Caco-2 (cell line): ENCODE measurements at regions not wholly inside any gene's neighbourhood (a gene's known extent, or its start where the extent isn't known, plus 50 kb on each side); places are given as distances from the start of the nearest gene placed in this dataset.
"Not testable (repeated sequence)": the region's sequence is repeated elsewhere in the genome, so short reads cannot be mapped to it uniquely, and the experiment has no call there.

ENCODE experiments used
- BruUV-seq: library from RNA; stranded (reverse); fragments of 400-500 nt; replicated peaks from 2 replicates; lab custom pipeline; 2021; lab: Mats Ljungman, UMichigan
- CTCF ChIA-PET: fragments of 300-600 bp; sonication (Branson Sonifier 250); formaldehyde crosslinking; loops from one replicate; lab custom pipeline; 2022; ENCODE audit warnings: antibody characterized with exemption; lab: Charles Lee
- POLR2A ChIA-PET: fragments of 300-600 bp; sonication (Branson Sonifier 250); formaldehyde crosslinking; loops from one replicate; lab custom pipeline; 2022; ENCODE audit warnings: antibody characterized with exemption; lab: Charles Lee
- DNase-seq, 2 experiments: peaks; one replicate each; pipeline versions ENCODE4 v3.0.0 to v3.0.0-alpha.2; 2020 to 2022
- H3K27me3 ChIP-seq: replicated peaks from 2 replicates; pipeline ENCODE4 v1.6.0; 2011; ENCODE audit warnings: low read length; ENCODE audit not compliant: control insufficient read depth, insufficient read depth
- H3K36me3 ChIP-seq: 2 replicates; pipeline ENCODE4 v1.5.1; 2011; ENCODE audit warnings: low read length; ENCODE audit not compliant: control insufficient read depth, insufficient read depth
- H3K4me1 ChIP-seq: fragments of 250-450 bp; sonication (Bioruptor Pico); 2 replicates; pipeline ENCODE4 v1.5.1; 2020; ENCODE audit warnings: mild to moderate bottlenecking
- H3K4me3 ChIP-seq: 2 replicates; pipeline ENCODE4 v1.5.1; 2011; ENCODE audit warnings: low read depth, mild to moderate bottlenecking, control low read depth, low read length
- H3K9me3 ChIP-seq: fragments of 250-450 bp; sonication (Bioruptor Pico); 2 replicates; pipeline ENCODE4 v1.5.1; 2020; ENCODE audit warnings: mild to moderate bottlenecking, moderate library complexity
- H3K27ac Mint-ChIP-seq: one replicate; pipeline ENCODE4 v1.8.0; 2022; ENCODE audit warnings: mixed read lengths; ENCODE audit not compliant: unreplicated experiment
- H3K27me3 Mint-ChIP-seq: one replicate; pipeline ENCODE4 v1.8.0; 2022; ENCODE audit warnings: mixed read lengths; ENCODE audit not compliant: insufficient read depth, unreplicated experiment
- H3K36me3 Mint-ChIP-seq: one replicate; pipeline ENCODE4 v1.8.0; 2022; ENCODE audit warnings: mild to moderate bottlenecking, mixed read lengths; ENCODE audit not compliant: insufficient read depth, unreplicated experiment
- H3K4me1 Mint-ChIP-seq: one replicate; pipeline ENCODE4 v1.8.0; 2022; ENCODE audit warnings: low read depth, mixed read lengths; ENCODE audit not compliant: unreplicated experiment
- H3K4me3 Mint-ChIP-seq: one replicate; pipeline ENCODE4 v1.8.0; 2022; ENCODE audit warnings: mild to moderate bottlenecking, moderate library complexity, mixed read lengths; ENCODE audit not compliant: unreplicated experiment
- H3K9me3 Mint-ChIP-seq: one replicate; pipeline ENCODE4 v1.8.0; 2022; ENCODE audit warnings: mixed read lengths; ENCODE audit not compliant: unreplicated experiment
- CTCF ChIP-seq, 2 experiments: fragments of 200-600 bp in 1 of 2; IDR thresholded peaks; 1 replicate in 1 of 2; 2 replicates in 1 of 2; pipeline versions ENCODE4 v1.5.1 to v1.8.0; 2011 to 2022; ENCODE audit warnings: antibody characterized with exemption in 1 of 2, control low read depth in 1 of 2, inconsistent platforms in 1 of 2, low read depth in 1 of 2, low read length in 1 of 2, mild to moderate bottlenecking in 1 of 2, moderate library complexity in 1 of 2; ENCODE audit not compliant: insufficient read depth in 1 of 2, severe bottlenecking in 1 of 2, unreplicated experiment in 1 of 2
- intact Hi-C: fragments of 100-400 bp; cut with micrococcal nuclease; formaldehyde crosslinking; loops from one replicate; pipeline ENCODE4 v1.10.0; 2022; ENCODE audit not compliant: unreplicated experiment

- intact Hi-C loops: loop anchor here (1.0 kb wide), 2 partner anchors 100 to 654 kb away; no protein-coding TSS in a partner anchor
- Histone ChIP-seq H3K4me1 (peaks cover 23% of the 10 kb centered on the region), H3K27me3 (no peaks in the 10 kb centered on the region), H3K9me3 (peaks cover 33% of the 10 kb centered on the region), H3K36me3 (no peaks in the 10 kb centered on the region), H3K4me3 (no peak overlapping the region)
- ChIA-PET CTCF (no interaction called here), POLR2A (no interaction called here)
- Mint-ChIP-seq H3K27ac (peak overlapping the region; percentile 85), H3K36me3 (no peaks in the 10 kb centered on the region), H3K4me3 (no peak overlapping the region), H3K4me1 (peaks cover 16% of the 10 kb centered on the region), H3K9me3 (peaks cover 62% of the 10 kb centered on the region), H3K27me3 (no peaks in the 10 kb centered on the region)
- BruUV-seq: no TSS peak
- no peak for TF ChIP-seq CTCF (IDR thresholded peaks at IDR 0.05; ENCODE audit: insufficient read depth in 1 of 2, low read depth in 1 of 2, low read length in 1 of 2, severe bottlenecking in 1 of 2, unreplicated experiment in 1 of 2)
- DNase-seq: no peak
These were observed 571.2 kb upstream of the ACVR2A start for GRCh38 chr2:147273628-147274027.

- Histone ChIP-seq H3K36me3 (no peaks in the 10 kb centered on the region), H3K4me1 (peaks cover 23% of the 10 kb centered on the region), H3K9me3 (peaks cover 37% of the 10 kb centered on the region), H3K27me3 (no peaks in the 10 kb centered on the region), H3K4me3 (no peak overlapping the region)
- POLR2A ChIA-PET: no interaction called here
- Mint-ChIP-seq H3K27me3 (no peaks in the 10 kb centered on the region), H3K4me1 (peaks cover 16% of the 10 kb centered on the region), H3K36me3 (no peaks in the 10 kb centered on the region), H3K9me3 (peaks cover 67% of the 10 kb centered on the region), H3K4me3 (peak overlapping the region; percentile 34), H3K27ac (peak overlapping the region; percentile 85)
- no peak for TF ChIP-seq CTCF (IDR thresholded peaks at IDR 0.05; ENCODE audit: insufficient read depth in 1 of 2, low read depth in 1 of 2, low read length in 1 of 2, severe bottlenecking in 1 of 2, unreplicated experiment in 1 of 2)
- BruUV-seq: no TSS peak
- intact Hi-C loops: loop anchor here (1.0 kb wide), 2 partner anchors 100 to 654 kb away; no protein-coding TSS in a partner anchor
- peak in 1 of 2 experiments; percentile 63 for DNase-seq
- CTCF ChIA-PET: no interaction called here
These were observed 571.7 kb upstream of the ACVR2A start for GRCh38 chr2:147273106-147273505.

GRCh38 chr2:147269581-147269980, 575.2 kb upstream of the ACVR2A start:
- Histone ChIP-seq H3K4me1 (peaks cover 23% of the 10 kb centered on the region), H3K9me3 (peaks cover 31% of the 10 kb centered on the region)
- BruUV-seq, DNase-seq, H3K36me3 Mint-ChIP-seq, H3K27me3 Mint-ChIP-seq, H3K27me3 ChIP-seq, H3K36me3 ChIP-seq, H3K4me3 Mint-ChIP-seq, H3K4me3 ChIP-seq, H3K27ac Mint-ChIP-seq, POLR2A ChIA-PET, intact Hi-C loops, CTCF ChIA-PET: not testable (repeated sequence)
- H3K9me3 Mint-ChIP-seq: peaks cover 63% of the 10 kb centered on the region
- peaks cover 16% of the 10 kb centered on the region for H3K4me1 Mint-ChIP-seq

GRCh38 chr2:147260241-147260640, 584.6 kb upstream of the ACVR2A start:
- Histone ChIP-seq H3K4me3 (no peak overlapping the region), H3K36me3 (no peaks in the 10 kb centered on the region), H3K4me1 (no peaks in the 10 kb centered on the region), H3K27me3 (no peaks in the 10 kb centered on the region), H3K9me3 (no peaks in the 10 kb centered on the region; the same call in 1 of the 2 replicates)
- Mint-ChIP-seq H3K9me3 (no peaks in the 10 kb centered on the region), H3K4me1 (no peaks in the 10 kb centered on the region), H3K36me3 (no peaks in the 10 kb centered on the region), H3K4me3 (no peak overlapping the region), H3K27me3 (no peaks in the 10 kb centered on the region), H3K27ac (no peak overlapping the region)
- BruUV-seq: no TSS peak
- no peak for DNase-seq
- no peak for TF ChIP-seq CTCF (IDR thresholded peaks at IDR 0.05; ENCODE audit: insufficient read depth in 1 of 2, low read depth in 1 of 2, low read length in 1 of 2, severe bottlenecking in 1 of 2, unreplicated experiment in 1 of 2)
- ChIA-PET POLR2A (no interaction called here), CTCF (no interaction called here)
- intact Hi-C loops: no loop called here
